HepG2 (cell line): ENCODE measurements at regions not wholly inside any gene's neighbourhood (a gene's known extent, or its start where the extent isn't known, plus 50 kb on each side); places are given as distances from the start of the nearest gene placed in this dataset.

Experiments
- ATAC-seq: fragments of 200-7000 bp; cut with Tn5 transposase; 3 replicates; pipeline ENCODE4 v1.9.1; 2020; ENCODE audit warnings: mild to moderate bottlenecking, moderate library complexity
- BruUV-seq: library from RNA; stranded (reverse); fragments of 400-500 nt; replicated peaks from 2 replicates; lab custom pipeline; 2021; lab: Mats Ljungman, UMichigan
- CTCF ChIA-PET: fragments of 300-600 bp; formaldehyde crosslinking; extraction: SDS; loops from one replicate; lab custom pipeline; 2021; ENCODE audit warnings: low total read pairs, inconsistent platforms, low intra/inter-chr PET ratio; lab: Yijun Ruan, JAX
- POLR2A ChIA-PET: fragments of 350-600 bp; sonication (Branson Sonifier 250); formaldehyde crosslinking; loops from one replicate; lab custom pipeline; 2020; ENCODE audit warnings: antibody characterized with exemption, inconsistent platforms; lab: Yijun Ruan, JAX
- DNase-seq: peaks from one replicate; pipeline ENCODE4 v3.0.0-alpha.2; 2015; ENCODE audit warnings: low spot score
- FAIRE-seq: peaks from 3 replicates; lab custom pipeline; 2011; peaks lifted over from hg19 to GRCh38; lab: Jason Lieb, UNC
- H2AFZ ChIP-seq: one replicate; pipeline ENCODE4 v1.6.1; 2011; ENCODE audit warnings: low read length, inconsistent platforms
- H3K27ac ChIP-seq: fragments of 300-600 bp; 3 replicates; pipeline ENCODE4 v1.8.0; 2011; ENCODE audit warnings: mixed run types, mild to moderate bottlenecking, mixed read lengths, low read length, inconsistent platforms; ENCODE audit not compliant: insufficient read depth; ENCODE audit errors: extremely low read length
- H3K27me3 ChIP-seq, 2 experiments: fragments of 200-600 bp in 1 of 2; 2 replicates in 1 of 2; 3 replicates in 1 of 2; pipeline versions ENCODE4 v1.6.0 to v1.8.0; 2011; ENCODE audit warnings: low read length in 2 of 2, mild to moderate bottlenecking in 2 of 2, moderate library complexity in 2 of 2, inconsistent platforms in 1 of 2; ENCODE audit not compliant: insufficient read depth in 2 of 2, control insufficient read depth in 1 of 2
- H3K36me3 ChIP-seq, 2 experiments: fragments of 200-600 bp in 1 of 2; replicated peaks in 1 of 2; 2 replicates in 1 of 2; 3 replicates in 1 of 2; pipeline versions ENCODE4 v1.5.1 to v1.8.0; 2011; ENCODE audit warnings: low read length in 2 of 2, inconsistent platforms in 1 of 2; ENCODE audit not compliant: insufficient read depth in 2 of 2, control insufficient read depth in 1 of 2
- H3K4me1 ChIP-seq: 2 replicates; pipeline ENCODE4 v1.5.1; 2012; ENCODE audit warnings: low read length, inconsistent platforms; ENCODE audit not compliant: insufficient read depth
- H3K4me2 ChIP-seq: 2 replicates; pipeline ENCODE4 v1.6.0; 2011; ENCODE audit warnings: low read depth, low read length, inconsistent platforms
- H3K4me3 ChIP-seq, 3 experiments: fragments of 200-600 bp in 1 of 3; sonication (generic), shearing (Covaris generic) in 1 of 3; replicated peaks in 1 of 3; 2 replicates each; pipeline ENCODE4 v1.5.1; 2011 to 2016; ENCODE audit warnings: low read length in 3 of 3, inconsistent platforms in 2 of 3, low read depth in 2 of 3, mild to moderate bottlenecking in 2 of 3, control low read depth in 1 of 3, mixed read lengths in 1 of 3; ENCODE audit not compliant: insufficient read depth in 1 of 3
- H3K79me2 ChIP-seq: one replicate; pipeline ENCODE4 v1.6.1; 2011; ENCODE audit warnings: low read length, inconsistent platforms; ENCODE audit not compliant: insufficient read depth
- H3K9ac ChIP-seq: 2 replicates; pipeline ENCODE4 v1.6.0; 2011; ENCODE audit warnings: mild to moderate bottlenecking, low read depth, low read length, inconsistent platforms; ENCODE audit not compliant: insufficient read depth
- H3K9me3 ChIP-seq: 2 replicates; pipeline ENCODE4 v1.5.1; 2012; ENCODE audit warnings: mild to moderate bottlenecking, low read length
- H4K20me1 ChIP-seq: 2 replicates; pipeline ENCODE4 v1.6.0; 2011; ENCODE audit warnings: inconsistent platforms, mild to moderate bottlenecking, low read length, moderate library complexity; ENCODE audit not compliant: insufficient read depth
- CTCF ChIP-seq: sonication (generic); formaldehyde crosslinking; IDR thresholded peaks from 2 replicates; pipeline ENCODE4 v1.5.0; 2020; ENCODE audit warnings: mild to moderate bottlenecking, missing genetic modification reagents, moderate library complexity
- ESRRA ChIP-seq: sonication (generic); formaldehyde crosslinking; IDR thresholded peaks from 2 replicates; pipeline ENCODE4 v1.5.1; 2020; ENCODE audit warnings: mild to moderate bottlenecking, low read depth, missing genetic modification reagents
- KLF11 ChIP-seq: IDR thresholded peaks from 2 replicates; pipeline ENCODE4 v1.6.1; 2016; ENCODE audit warnings: missing compliant biosample characterization
- NBN ChIP-seq: fragments of 450-650 bp; conservative IDR thresholded peaks from 2 replicates; pipeline ENCODE4 v1.6.1; 2017
- NCOR1 ChIP-seq: fragments of 200-600 bp; sonication (generic); IDR thresholded peaks from 2 replicates; pipeline ENCODE4 v1.7.0; 2017; ENCODE audit warnings: antibody characterized with exemption, low read length, borderline replicate concordance
- NFIC ChIP-seq: IDR thresholded peaks from 2 replicates; pipeline ENCODE4 v1.6.1; 2012; ENCODE audit warnings: mild to moderate bottlenecking, low read length, inconsistent platforms
- STAG1 ChIP-seq: sonication (generic); formaldehyde crosslinking; IDR thresholded peaks from 2 replicates; pipeline ENCODE4 v1.4.0; 2020; ENCODE audit warnings: missing genetic modification reagents
- USF2 ChIP-seq, 2 experiments: sonication (generic) in 1 of 2; formaldehyde crosslinking in 1 of 2; IDR thresholded peaks; 2 replicates each; pipeline versions ENCODE4 v1.5.1 to v1.6.1; 2011 to 2020; ENCODE audit warnings: borderline replicate concordance in 1 of 2, low read depth in 1 of 2, low read length in 1 of 2, mild to moderate bottlenecking in 1 of 2, missing genetic modification reagents in 1 of 2, moderate library complexity in 1 of 2
- ZBTB1 ChIP-seq: sonication (generic); formaldehyde crosslinking; IDR thresholded peaks from 2 replicates; pipeline ENCODE4 v1.4.0; 2020; ENCODE audit warnings: missing genetic modification reagents, borderline replicate concordance
- ZNF720 ChIP-seq: sonication (generic); formaldehyde crosslinking; IDR thresholded peaks from 2 replicates; pipeline ENCODE4 v1.4.0; 2020; ENCODE audit warnings: missing genetic modification reagents
- WGBS: methylation state at CpG from one replicate; pipeline ENCODE4 v1.1.6; 2017; ENCODE audit warnings: low lambda C conversion rate; 5-methylcytosine and 5-hydroxymethylcytosine counted together
- in situ Hi-C: cut with HindIII; loops from 2 replicates; pipeline ENCODE4 v1.10.0; 2017; ENCODE audit warnings: low pct_unique_long_range_greater_than_20kb; ENCODE audit not compliant: extremely low pct_ligation_motif_present
- intact Hi-C: fragments of 100-400 bp; cut with micrococcal nuclease; formaldehyde crosslinking; loops from one replicate; pipeline ENCODE4 v1.10.0; 2022; ENCODE audit not compliant: unreplicated experiment
- TF ChIP-seq, protein P1 (sequence below): sonication (generic); formaldehyde crosslinking; IDR thresholded peaks from 2 replicates; pipeline ENCODE4 v1.4.0; 2020; ENCODE audit warnings: low read depth, mild to moderate bottlenecking, missing genetic modification reagents

DNA sequence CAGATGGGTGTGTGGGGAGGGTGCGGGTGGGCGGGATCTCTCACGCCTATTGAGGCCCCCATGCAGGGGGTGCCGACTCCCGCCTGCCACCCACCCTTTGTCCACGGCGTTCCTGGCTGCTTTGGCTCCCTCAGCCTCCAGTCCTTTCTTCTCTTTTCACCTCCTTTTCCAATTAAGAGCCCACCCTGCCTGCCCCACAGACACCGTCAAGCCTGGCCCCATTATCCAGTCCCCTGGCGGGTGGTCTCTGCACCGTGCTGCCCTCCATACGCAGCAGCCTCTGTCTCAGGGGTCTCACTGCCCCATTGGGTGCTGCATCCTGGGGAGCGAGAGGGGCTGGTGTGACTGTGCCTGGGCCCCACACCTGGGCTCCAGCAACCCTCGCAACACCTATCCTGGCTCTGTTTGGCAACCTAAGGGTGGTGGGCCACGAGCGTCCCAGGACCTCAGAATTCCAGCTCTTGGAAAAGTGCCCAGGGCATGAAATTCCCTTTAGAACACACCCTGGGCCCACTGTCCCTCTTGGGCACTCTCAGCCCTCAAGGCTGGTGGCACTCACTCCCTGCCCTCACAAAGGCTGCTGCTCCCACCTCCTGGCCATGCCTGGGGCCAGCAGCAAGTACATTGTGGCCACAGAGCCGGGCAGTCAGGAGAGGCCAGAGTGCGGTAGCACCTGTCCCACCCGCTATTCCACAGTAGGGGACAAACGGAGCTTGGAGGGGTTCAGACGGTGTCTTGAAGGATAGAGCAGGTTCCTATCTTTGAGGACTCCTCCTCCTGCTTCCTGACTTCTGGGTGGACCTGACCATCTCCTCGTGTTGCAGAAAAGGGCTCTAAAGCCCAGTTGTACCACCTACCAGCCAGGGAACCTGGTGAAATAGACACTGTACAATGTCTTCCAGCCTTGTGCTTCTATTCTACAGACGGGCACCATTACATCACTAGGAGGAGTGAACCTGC lies 114.1 kb downstream of the KIF26A start:
- intact Hi-C loops (no loop called here), in situ Hi-C loops (no loop called here)
- 32% methylated on average over 7 of the region's 22 CpGs for WGBS
- Histone ChIP-seq H3K36me3 (no peaks in the 10 kb centered on the region), H3K4me1 (no peaks in the 10 kb centered on the region), H3K4me3 (no peak overlapping the region), H3K9me3 (no peaks in the 10 kb centered on the region), H3K27me3 (peaks cover 7 to 29% of the 10 kb centered on the region in 2 experiments; a peak in 4 of 5 replicates), H4K20me1 (no peaks in the 10 kb centered on the region), H3K27ac (no peak overlapping the region), H2AFZ (no peak overlapping the region), H3K4me2 (no peak overlapping the region), H3K79me2 (no peaks in the 10 kb centered on the region), H3K9ac (no peak overlapping the region)
- ATAC-seq (peak; percentile 71), FAIRE-seq (no peak), DNase-seq (no peak)
- no TSS peak for BruUV-seq
- CTCF ChIA-PET = no interaction called here
- TF ChIP-seq CTCF (CRISPR knock-in tag) (peak; percentile 47), STAG1 (CRISPR knock-in tag) (peak; percentile 21; the same call in 1 of the 2 replicates), KLF11 (no peak)
- POLR2A ChIA-PET = no interaction called here

GRCh38 chr14:104253223-104253822 lies 114.9 kb downstream of the KIF26A start:
- ATAC-seq (no peak), DNase-seq (no peak), FAIRE-seq (no peak)
- no peak overlapping the region for H3K9ac ChIP-seq
- H3K9me3 ChIP-seq = no peaks in the 10 kb centered on the region
- H2AFZ ChIP-seq = no peak overlapping the region
- no peaks in the 10 kb centered on the region for H3K79me2 ChIP-seq
- H3K4me3 ChIP-seq = no peak overlapping the region
- CTCF ChIA-PET = no interaction called here
- H3K36me3 ChIP-seq = no peaks in the 10 kb centered on the region
- H3K27me3 ChIP-seq = peaks cover 7 to 29% of the 10 kb centered on the region in 2 experiments; a peak in 4 of 5 replicates
- no peaks in the 10 kb centered on the region for H4K20me1 ChIP-seq
- 0% methylated on average over 5 of the region's 19 CpGs for WGBS
- intact Hi-C loops (no loop called here), in situ Hi-C loops (no loop called here)
- H3K4me1 ChIP-seq = no peaks in the 10 kb centered on the region
- BruUV-seq = no TSS peak
- no peak overlapping the region for H3K27ac ChIP-seq
- no peak overlapping the region for H3K4me2 ChIP-seq
- POLR2A ChIA-PET = no interaction called here
- TF ChIP-seq NFIC (no peak), ZBTB1 (CRISPR knock-in tag) (no peak), ZNF720 (no peak), NCOR1 (no peak), NBN (no peak), ESRRA (CRISPR knock-in tag) (no peak), USF2 (IDR thresholded peaks at IDR 0.05; ENCODE audit: low read depth, low read length) (no peak), USF2 (CRISPR knock-in tag; IDR thresholded peaks at IDR 0.05; ENCODE audit: borderline replicate concordance) (no peak)
- TF ChIP-seq, protein P1, sequence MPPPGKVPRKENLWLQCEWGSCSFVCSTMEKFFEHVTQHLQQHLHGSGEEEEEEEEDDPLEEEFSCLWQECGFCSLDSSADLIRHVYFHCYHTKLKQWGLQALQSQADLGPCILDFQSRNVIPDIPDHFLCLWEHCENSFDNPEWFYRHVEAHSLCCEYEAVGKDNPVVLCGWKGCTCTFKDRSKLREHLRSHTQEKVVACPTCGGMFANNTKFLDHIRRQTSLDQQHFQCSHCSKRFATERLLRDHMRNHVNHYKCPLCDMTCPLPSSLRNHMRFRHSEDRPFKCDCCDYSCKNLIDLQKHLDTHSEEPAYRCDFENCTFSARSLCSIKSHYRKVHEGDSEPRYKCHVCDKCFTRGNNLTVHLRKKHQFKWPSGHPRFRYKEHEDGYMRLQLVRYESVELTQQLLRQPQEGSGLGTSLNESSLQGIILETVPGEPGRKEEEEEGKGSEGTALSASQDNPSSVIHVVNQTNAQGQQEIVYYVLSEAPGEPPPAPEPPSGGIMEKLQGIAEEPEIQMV (CRISPR knock-in tag) = no peak
